Cerebellar nuclear complex (tissue), 1 donor: ENCODE measurements at regions not wholly inside any gene's neighbourhood (a gene's known extent, or its start where the extent isn't known, plus 50 kb on each side); places are given as distances from the start of the nearest gene placed in this dataset.

Source experiments
- DNase-seq, 2 experiments: peaks; one replicate each; lab custom pipeline; 2025; lab: John Stamatoyannopoulos, UW

DNA sequence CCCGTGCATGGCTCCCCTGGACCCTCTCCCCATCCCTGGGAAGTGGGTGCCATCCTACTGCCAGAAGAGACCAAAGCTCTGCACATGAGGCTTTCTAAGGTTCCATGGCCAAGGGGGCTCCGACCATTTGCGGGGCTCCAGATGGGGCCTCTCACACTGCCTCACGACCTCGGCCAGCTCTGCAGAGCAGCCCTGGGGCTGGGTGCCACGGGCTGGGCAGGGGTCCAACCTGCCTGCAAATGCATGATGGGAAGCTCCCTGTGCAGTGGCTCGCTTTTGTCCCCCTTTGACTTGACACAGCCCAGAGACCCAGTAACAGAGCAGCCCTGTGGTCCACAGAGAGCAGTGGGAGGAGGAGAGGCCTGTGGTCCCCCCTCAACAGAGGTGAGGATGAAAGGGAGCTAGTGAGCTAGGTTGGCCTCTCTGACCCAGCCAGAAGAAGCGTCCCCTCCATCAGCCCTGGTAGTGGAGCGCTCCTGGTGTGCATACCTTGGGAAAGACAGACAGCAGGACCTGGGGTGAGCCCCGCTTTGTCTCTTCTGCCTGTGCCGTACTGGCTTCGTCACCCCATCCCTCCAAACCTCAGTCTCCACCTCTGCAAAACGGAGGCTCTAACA, 174.1 kb downstream of the DDX1 start:
- no peak for DNase-seq

- no peak for DNase-seq
Measured at GRCh38 chr2:15766303-15766861, 174.0 kb upstream of the MYCN start.

- DNase-seq, result no peak
Measured at GRCh38 chr2:15766911-15767597, 173.3 kb upstream of the MYCN start.

GRCh38 chr2:15767679-15768078, 172.7 kb upstream of the MYCN start:
- no peak for DNase-seq

GRCh38 chr2:15768142-15768541, 172.2 kb upstream of the MYCN start:
- no peak for DNase-seq

- DNase-seq, result no peak
Measured at GRCh38 chr2:15768615-15769014, 171.7 kb upstream of the MYCN start.

DNA sequence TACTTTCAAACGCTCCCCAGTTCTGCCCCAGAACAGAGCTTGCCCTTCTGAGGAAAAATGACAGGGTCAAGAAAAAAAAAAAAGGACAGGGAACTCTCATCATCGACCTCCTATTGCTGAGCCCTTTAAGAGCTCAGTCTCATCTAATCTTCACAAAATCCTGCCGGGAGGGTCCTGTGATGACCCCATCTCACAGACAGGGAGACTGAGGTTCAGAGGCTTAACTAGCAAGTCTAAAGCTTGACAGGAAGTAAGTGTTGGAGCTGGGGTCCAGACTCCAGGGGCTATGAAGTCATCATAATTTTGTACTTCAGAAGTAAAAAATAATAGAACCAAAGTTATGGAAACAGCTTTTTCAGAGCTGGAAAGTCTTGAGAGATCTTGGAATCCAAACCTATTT, 171.1 kb upstream of the MYCN start:
- DNase-seq, result no peak

DNA sequence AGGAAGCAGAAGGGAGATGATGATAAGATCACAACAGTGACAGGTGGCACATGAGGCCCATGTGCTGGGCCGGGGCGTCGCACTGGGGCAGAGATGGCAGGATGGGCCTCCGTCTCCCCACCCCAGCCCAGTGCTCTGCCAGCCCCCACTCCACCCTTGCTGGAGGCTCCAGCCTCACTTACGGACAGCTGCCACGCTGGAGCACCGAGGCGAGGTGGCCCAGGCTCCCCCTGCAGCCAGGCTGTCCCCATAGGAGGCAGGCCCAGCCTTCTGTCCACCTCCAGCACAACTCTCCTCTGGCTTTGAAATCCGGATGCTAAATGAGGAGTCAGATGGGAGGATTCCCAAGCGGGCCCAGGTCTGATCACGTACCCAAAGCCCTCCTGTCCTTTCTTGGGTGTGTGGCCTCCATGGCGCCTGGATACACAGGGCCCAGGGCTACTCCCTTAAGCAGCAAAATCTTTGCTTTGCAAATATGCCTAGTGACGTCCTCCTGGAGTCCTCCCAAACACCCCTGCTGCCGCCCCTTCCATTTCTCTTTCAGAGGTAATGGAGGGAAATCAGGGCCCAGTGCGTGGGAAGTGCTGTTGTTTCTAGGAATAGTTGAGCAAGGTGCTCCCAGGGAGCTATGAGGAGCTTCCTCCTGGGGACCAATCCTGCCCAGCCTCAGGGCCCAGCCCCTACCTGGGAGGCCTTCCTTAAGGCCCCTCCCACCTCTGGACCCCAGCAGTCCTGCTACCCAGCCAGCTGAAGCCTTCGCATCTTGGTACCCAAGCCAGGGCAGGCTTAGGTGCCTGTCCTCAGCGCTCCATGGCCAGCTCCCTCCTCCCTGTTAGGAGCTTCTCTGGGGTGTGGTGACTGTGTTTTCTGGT, 170.4 kb upstream of the MYCN start:
- no peak for DNase-seq

DNA sequence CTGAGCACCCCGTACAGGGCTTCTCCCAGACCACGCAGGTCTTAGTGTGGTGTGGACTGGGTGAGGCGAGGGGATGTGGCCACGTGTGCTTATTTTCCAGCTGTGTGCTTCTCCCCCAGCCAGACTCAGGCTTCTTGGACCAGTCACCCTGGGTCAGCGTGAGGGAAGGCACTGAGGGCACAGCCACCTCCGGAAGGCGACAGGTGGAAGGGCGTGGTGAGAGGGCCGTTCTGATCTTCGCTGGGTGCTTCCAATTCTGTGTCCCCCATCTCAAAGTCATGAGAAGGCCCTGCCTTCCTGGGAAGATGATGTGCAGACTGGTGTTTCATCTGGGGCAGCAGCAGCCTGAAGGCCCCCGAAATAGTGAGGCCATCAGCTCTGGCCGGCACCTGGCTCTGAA, 169.7 kb upstream of the MYCN start:
- no peak for DNase-seq

- DNase-seq, result no peak
Measured at GRCh38 chr2:15771124-15771523, 169.2 kb upstream of the MYCN start.

DNA sequence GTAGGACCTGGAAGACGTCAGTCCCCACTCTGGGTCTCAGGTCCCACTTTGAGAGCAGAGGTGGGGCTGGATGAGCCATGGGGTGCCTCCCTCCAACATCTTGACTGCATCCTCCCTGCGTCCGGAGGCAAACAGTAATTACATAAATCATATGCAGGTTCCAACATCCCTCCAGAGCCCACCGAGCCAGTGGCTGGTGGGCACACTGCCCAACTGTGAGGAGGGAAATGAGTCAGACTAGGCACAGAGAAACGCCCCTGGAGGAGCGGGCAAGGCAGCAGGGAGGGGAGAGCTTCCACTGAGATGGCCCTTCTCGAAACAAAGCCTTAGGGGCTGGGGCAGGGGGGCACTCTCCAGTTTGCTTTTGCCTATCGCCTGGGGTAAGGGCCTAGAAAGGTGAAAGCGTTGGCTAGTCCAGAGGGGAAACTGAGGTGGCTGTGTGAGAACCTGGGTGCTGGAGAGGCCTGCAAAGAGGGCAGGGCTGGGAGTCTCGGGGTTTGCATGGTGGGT, 168.2 kb upstream of the MYCN start:
- DNase-seq, result no peak

- no peak for DNase-seq
Measured at GRCh38 chr2:15772681-15773080, 167.7 kb upstream of the MYCN start.

DNA sequence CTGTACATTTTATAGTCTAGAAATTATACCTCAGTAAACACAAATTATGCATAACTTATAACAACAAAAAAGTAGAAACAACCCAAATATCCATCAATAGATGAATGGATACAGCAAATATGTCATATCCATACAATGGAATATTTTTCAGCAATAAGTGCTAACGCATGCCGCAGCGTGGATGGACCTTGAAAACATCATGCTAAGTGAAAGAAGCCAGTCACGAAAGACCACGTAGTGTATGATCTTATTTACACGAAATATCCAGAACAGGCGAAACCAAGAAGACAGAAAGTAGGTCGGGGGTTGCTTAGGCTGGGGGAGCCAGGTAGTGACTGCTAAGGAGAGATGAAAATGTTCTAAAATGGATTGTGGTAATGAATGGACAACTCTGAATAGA, 167.1 kb upstream of the MYCN start:
- DNase-seq, result no peak

GRCh38 chr2:15773846-15774245, 166.5 kb upstream of the MYCN start:
- no peak for DNase-seq

- DNase-seq, result no peak
Measured at GRCh38 chr2:15775753-15776628, 164.4 kb upstream of the MYCN start.

GRCh38 chr2:15776629-15776919, 163.8 kb upstream of the MYCN start:
- no peak for DNase-seq

DNA sequence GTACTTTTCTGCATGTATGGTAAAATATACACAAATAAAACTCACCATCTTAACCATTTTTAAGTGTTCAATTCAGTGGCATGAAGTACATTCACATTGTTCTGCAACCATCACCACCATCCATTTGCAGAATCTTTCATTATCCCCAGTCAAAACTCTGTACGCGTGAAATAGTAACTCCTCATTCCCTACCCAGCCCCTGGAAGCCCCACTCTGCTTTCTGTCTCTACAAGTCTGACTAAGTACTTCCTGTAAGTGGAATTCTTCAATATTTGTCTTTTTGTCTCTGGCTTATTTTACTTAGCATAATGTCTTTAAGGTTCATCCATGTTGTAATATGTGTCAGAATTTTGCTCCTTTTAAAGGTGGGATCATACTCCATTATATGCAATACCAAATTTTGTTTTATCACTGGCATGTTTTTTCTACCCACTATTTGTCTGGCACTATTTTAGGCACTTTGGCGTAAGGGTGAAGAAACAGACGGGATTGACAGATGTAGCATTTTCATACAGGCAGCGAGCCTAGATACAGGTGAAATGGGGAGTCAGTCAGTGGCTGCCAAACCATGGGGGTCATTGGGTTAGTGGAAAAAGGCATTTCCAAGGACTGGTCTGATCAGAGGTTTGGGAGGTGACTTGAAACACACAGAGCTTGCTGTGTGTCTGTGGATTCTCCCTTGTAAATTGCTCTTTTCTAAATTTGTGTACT, 163.2 kb upstream of the MYCN start:
- no peak for DNase-seq

- no peak for DNase-seq
Measured at GRCh38 chr2:15777795-15778371, 162.5 kb upstream of the MYCN start.

GRCh38 chr2:15778529-15779219, 161.7 kb upstream of the MYCN start:
- DNase-seq, result no peak

- no peak for DNase-seq
Measured at GRCh38 chr2:15779381-15780041, 160.8 kb upstream of the MYCN start.
